Naive thymus-derived CD4-positive, alpha-beta T cell (primary cell): ENCODE measurements at regions not wholly inside any gene's neighbourhood (a gene's known extent, or its start where the extent isn't known, plus 50 kb on each side); places are given as distances from the start of the nearest gene placed in this dataset.
"Not testable (repeated sequence)": the region's sequence is repeated elsewhere in the genome, so short reads cannot be mapped to it uniquely, and the experiment has no call there.

Experiments used
- ATAC-seq: fragments of 150-1000 bp; cut with Tn5 transposase; 2 replicates; pipeline ENCODE4 v1.10.0; 2021; ENCODE audit warnings: mild to moderate bottlenecking, moderate library complexity
- CTCF ChIA-PET: fragments of 350-600 bp; sonication (Branson Sonifier 250); formaldehyde crosslinking; loops from one replicate; lab custom pipeline; 2021; ENCODE audit warnings: antibody characterized with exemption; lab: Charles Lee
- POLR2A ChIA-PET: fragments of 350-600 bp; sonication (Branson Sonifier 250); formaldehyde crosslinking; loops from one replicate; lab custom pipeline; 2021; ENCODE audit warnings: antibody characterized with exemption, inconsistent platforms; lab: Charles Lee
- DNase-seq, 9 donors: peaks; one replicate each; pipeline versions ENCODE4 v3.0.0 to v3.0.0-alpha.2; 2020 to 2022; ENCODE audit warnings: mixed read lengths in 1 of 9
- H3K27ac ChIP-seq: one replicate; pipeline ENCODE4 v1.7.0; 2013; ENCODE audit warnings: mild to moderate bottlenecking, low read depth, low read length, moderate library complexity
- H3K27me3 ChIP-seq, 2 donors: one replicate each; pipeline ENCODE4 v1.7.0; 2013; ENCODE audit warnings: low read length in 2 of 2, mild to moderate bottlenecking in 2 of 2, moderate library complexity in 2 of 2; ENCODE audit not compliant: control insufficient read depth in 2 of 2, insufficient read depth in 2 of 2
- H3K36me3 ChIP-seq, 3 experiments: 1 replicate in 2 of 3; 2 replicates in 1 of 3; pipeline ENCODE4 v1.7.0; 2013; ENCODE audit warnings: low read length in 3 of 3, mild to moderate bottlenecking in 3 of 3, moderate library complexity in 1 of 3; ENCODE audit not compliant: insufficient read depth in 3 of 3, control insufficient read depth in 2 of 3
- H3K4me1 ChIP-seq, 2 donors: one replicate each; pipeline ENCODE4 v1.7.0; 2013; ENCODE audit warnings: low read length in 2 of 2, mild to moderate bottlenecking in 2 of 2, moderate library complexity in 1 of 2; ENCODE audit not compliant: control insufficient read depth in 2 of 2, insufficient read depth in 2 of 2
- H3K4me3 ChIP-seq: 2 replicates; pipeline ENCODE4 v1.7.0; 2013; ENCODE audit warnings: mild to moderate bottlenecking, low read length
- H3K9me3 ChIP-seq, 3 experiments: 1 replicate in 2 of 3; 2 replicates in 1 of 3; pipeline ENCODE4 v1.7.0; 2013; ENCODE audit warnings: low read length in 3 of 3; ENCODE audit not compliant: control insufficient read depth in 2 of 3
- H3K27ac Mint-ChIP-seq, 9 donors: one replicate each; pipeline ENCODE4 v1.8.0; 2020 to 2022; ENCODE audit warnings: mixed read lengths in 9 of 9, mild to moderate bottlenecking in 8 of 9, moderate library complexity in 5 of 9, inconsistent platforms in 2 of 9
- H3K27me3 Mint-ChIP-seq, 5 donors: one replicate each; pipeline ENCODE4 v1.8.0; 2021 to 2022; ENCODE audit warnings: mixed read lengths in 5 of 5, mild to moderate bottlenecking in 1 of 5
- H3K36me3 Mint-ChIP-seq, 5 donors: one replicate each; pipeline ENCODE4 v1.8.0; 2020 to 2022; ENCODE audit warnings: mixed read lengths in 5 of 5, mild to moderate bottlenecking in 3 of 5, inconsistent platforms in 1 of 5
- H3K4me1 Mint-ChIP-seq, 7 donors: one replicate each; pipeline ENCODE4 v1.8.0; 2020 to 2022; ENCODE audit warnings: mixed read lengths in 7 of 7, mild to moderate bottlenecking in 3 of 7, inconsistent platforms in 1 of 7
- H3K4me3 Mint-ChIP-seq, 10 donors: one replicate each; pipeline ENCODE4 v1.8.0; 2020 to 2022; ENCODE audit warnings: mild to moderate bottlenecking in 10 of 10, mixed read lengths in 10 of 10, moderate library complexity in 6 of 10, inconsistent platforms in 2 of 10
- H3K9me3 Mint-ChIP-seq, 11 donors: one replicate each; pipeline ENCODE4 v1.8.0; 2020 to 2022; ENCODE audit warnings: mixed read lengths in 11 of 11, mild to moderate bottlenecking in 4 of 11, inconsistent platforms in 1 of 11, moderate library complexity in 1 of 11
- intact Hi-C, 2 donors: fragments of 100-400 bp; cut with micrococcal nuclease; formaldehyde crosslinking; loops; one replicate each; pipeline ENCODE4 v1.15.1; 2023

GRCh38 chr12:88716240-88716639 lies 136.0 kb upstream of the KITLG start:
- Mint-ChIP-seq H3K4me1 (no peaks in the 10 kb centered on the region), H3K27me3 (no peaks in the 10 kb centered on the region), H3K9me3 (peaks cover 0 to 7% (median 0%) of the 10 kb centered on the region in 11 donors), H3K4me3 (no peak overlapping the region), H3K27ac (no peak overlapping the region), H3K36me3 (no peaks in the 10 kb centered on the region)
- H3K36me3 ChIP-seq = no peaks in the 10 kb centered on the region
- H3K4me3 ChIP-seq = no peak overlapping the region
- intact Hi-C loops = no loop called here
- no peak overlapping the region for H3K27ac ChIP-seq
- no peaks in the 10 kb centered on the region for H3K9me3 ChIP-seq
- POLR2A ChIA-PET = no interaction called here
- DNase-seq (no peak), ATAC-seq (no peak)
- CTCF ChIA-PET = no interaction called here
- H3K27me3 ChIP-seq = no peaks in the 10 kb centered on the region
- H3K4me1 ChIP-seq = no peaks in the 10 kb centered on the region

GRCh38 chr12:88715673-88716072 lies 135.4 kb upstream of the KITLG start:
- no peak overlapping the region for H3K4me3 Mint-ChIP-seq
- Histone ChIP-seq H3K36me3 (no peaks in the 10 kb centered on the region), H3K27ac (no peak overlapping the region), H3K9me3 (no peaks in the 10 kb centered on the region), H3K4me3 (no peak overlapping the region), H3K4me1 (no peaks in the 10 kb centered on the region), H3K27me3 (no peaks in the 10 kb centered on the region)
- ChIA-PET POLR2A (no interaction called here), CTCF (no interaction called here)
- no peaks in the 10 kb centered on the region for H3K4me1 Mint-ChIP-seq
- no peaks in the 10 kb centered on the region for H3K27me3 Mint-ChIP-seq
- H3K9me3 Mint-ChIP-seq = peaks cover 0 to 7% (median 0%) of the 10 kb centered on the region in 11 donors
- no peaks in the 10 kb centered on the region for H3K36me3 Mint-ChIP-seq
- no peak overlapping the region for H3K27ac Mint-ChIP-seq
- ATAC-seq = no peak
- no peak for DNase-seq
- intact Hi-C loops = no loop called here

- H3K4me3 Mint-ChIP-seq, CTCF ChIA-PET: not testable (repeated sequence)
These were observed 134.1 kb upstream of the KITLG start for GRCh38 chr12:88714263-88714882.

GRCh38 chr12:88707800-88708199 lies 127.5 kb upstream of the KITLG start:
- ChIA-PET POLR2A (no interaction called here), CTCF (no interaction called here)
- H3K36me3 ChIP-seq = no peaks in the 10 kb centered on the region
- H3K27me3 ChIP-seq = no peaks in the 10 kb centered on the region
- no peak overlapping the region for H3K27ac Mint-ChIP-seq
- intact Hi-C loops = no loop called here
- no peak overlapping the region for H3K27ac ChIP-seq
- no peaks in the 10 kb centered on the region for H3K27me3 Mint-ChIP-seq
- ATAC-seq = no peak
- peaks cover 3 to 22% (median 13%) of the 10 kb centered on the region in 11 donors for H3K9me3 Mint-ChIP-seq
- H3K4me1 Mint-ChIP-seq = no peaks in the 10 kb centered on the region
- no peak for DNase-seq
- no peak overlapping the region for H3K4me3 Mint-ChIP-seq
- H3K36me3 Mint-ChIP-seq = no peaks in the 10 kb centered on the region
- no peaks in the 10 kb centered on the region for H3K9me3 ChIP-seq
- no peaks in the 10 kb centered on the region for H3K4me1 ChIP-seq
- no peak overlapping the region for H3K4me3 ChIP-seq

More at GRCh38 chr12:88714263-88714882, 134.1 kb upstream of the KITLG start:
- H3K36me3 ChIP-seq, H3K27ac Mint-ChIP-seq, H3K4me3 ChIP-seq, DNase-seq, H3K27me3 ChIP-seq, ATAC-seq, H3K9me3 ChIP-seq, H3K4me1 ChIP-seq, POLR2A ChIA-PET, H3K9me3 Mint-ChIP-seq, H3K4me1 Mint-ChIP-seq, H3K36me3 Mint-ChIP-seq, H3K27me3 Mint-ChIP-seq, H3K27ac ChIP-seq, intact Hi-C loops: not testable (repeated sequence)

- Mint-ChIP-seq H3K4me3 (no peak overlapping the region), H3K9me3 (peaks cover 3 to 22% (median 12%) of the 10 kb centered on the region in 11 donors), H3K36me3 (no peaks in the 10 kb centered on the region), H3K27ac (no peak overlapping the region), H3K27me3 (no peaks in the 10 kb centered on the region), H3K4me1 (no peaks in the 10 kb centered on the region)
- ATAC-seq = no peak
- Histone ChIP-seq H3K36me3 (no peaks in the 10 kb centered on the region), H3K27me3 (no peaks in the 10 kb centered on the region), H3K9me3 (no peaks in the 10 kb centered on the region), H3K27ac (no peak overlapping the region), H3K4me1 (no peaks in the 10 kb centered on the region), H3K4me3 (no peak overlapping the region)
- ChIA-PET POLR2A (no interaction called here), CTCF (no interaction called here)
- no peak for DNase-seq
- intact Hi-C loops = no loop called here
These were observed 126.0 kb upstream of the KITLG start for GRCh38 chr12:88706286-88706685.

- no peaks in the 10 kb centered on the region for H3K27me3 ChIP-seq
- DNase-seq (no peak), ATAC-seq (no peak)
- intact Hi-C loops = no loop called here
- no peaks in the 10 kb centered on the region for H3K36me3 ChIP-seq
- Mint-ChIP-seq H3K27me3 (no peaks in the 10 kb centered on the region), H3K9me3 (peaks cover 3 to 21% (median 12%) of the 10 kb centered on the region in 11 donors), H3K27ac (no peak overlapping the region), H3K4me1 (no peaks in the 10 kb centered on the region), H3K36me3 (no peaks in the 10 kb centered on the region), H3K4me3 (no peak overlapping the region)
- no peaks in the 10 kb centered on the region for H3K4me1 ChIP-seq
- no peaks in the 10 kb centered on the region for H3K9me3 ChIP-seq
- H3K27ac ChIP-seq = no peak overlapping the region
- H3K4me3 ChIP-seq = no peak overlapping the region
- CTCF ChIA-PET = no interaction called here
- POLR2A ChIA-PET = no interaction called here
These were observed 123.5 kb upstream of the KITLG start for GRCh38 chr12:88703790-88704189.

- POLR2A ChIA-PET = no interaction called here
- H3K9me3 Mint-ChIP-seq = peaks cover 0 to 15% (median 4%) of the 10 kb centered on the region in 11 donors
- no peak for DNase-seq
- no peak for ATAC-seq
- no peak overlapping the region for H3K27ac Mint-ChIP-seq
- no peaks in the 10 kb centered on the region for H3K36me3 Mint-ChIP-seq
- CTCF ChIA-PET = no interaction called here
- H3K27ac ChIP-seq = no peak overlapping the region
- H3K27me3 ChIP-seq = no peaks in the 10 kb centered on the region
- H3K36me3 ChIP-seq = no peaks in the 10 kb centered on the region
- no peaks in the 10 kb centered on the region for H3K4me1 ChIP-seq
- no peak overlapping the region for H3K4me3 ChIP-seq
- no peaks in the 10 kb centered on the region for H3K4me1 Mint-ChIP-seq
- H3K9me3 ChIP-seq = no peaks in the 10 kb centered on the region
- intact Hi-C loops = no loop called here
- H3K4me3 Mint-ChIP-seq = no peak overlapping the region
- no peaks in the 10 kb centered on the region for H3K27me3 Mint-ChIP-seq
These were observed 118.2 kb upstream of the KITLG start for GRCh38 chr12:88698471-88698870.
